ENCODE measurements at regions not wholly inside any gene's neighbourhood (a gene's known extent, or its start where the extent isn't known, plus 50 kb on each side); places are given as distances from the start of the nearest gene placed in this dataset.

DNA sequence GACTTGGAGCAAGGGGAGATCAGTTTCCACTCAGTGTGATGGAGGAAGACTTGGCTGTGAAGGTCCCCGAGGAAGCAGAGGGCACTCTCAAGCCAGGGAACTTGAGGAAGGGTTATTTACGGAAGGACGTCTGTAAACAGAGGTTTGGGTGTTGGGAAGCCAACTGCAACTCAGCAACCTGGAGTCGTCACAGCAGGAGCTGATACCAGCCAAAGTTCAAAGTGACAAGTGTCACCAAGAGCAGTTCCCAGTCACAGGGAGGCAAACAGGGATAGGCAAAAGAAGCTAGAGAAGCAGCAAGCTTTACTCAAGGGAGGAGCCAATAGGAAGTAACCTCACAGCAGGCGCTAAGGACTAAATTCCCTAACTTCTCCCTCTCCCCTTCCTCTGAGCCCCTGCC, 205.5 kb downstream of the EFNB2 start:
- DNase-seq, result no peak
- Histone ChIP-seq H3K27ac (no peak overlapping the region), H3K36me3 (replicated peaks) (no peaks in the 10 kb centered on the region), H3K27me3 (replicated peaks) (no peaks in the 10 kb centered on the region), H3K4me3 (ENCODE audit: low read depth, low read length) (no peak overlapping the region)
- TF ChIP-seq, protein P1, sequence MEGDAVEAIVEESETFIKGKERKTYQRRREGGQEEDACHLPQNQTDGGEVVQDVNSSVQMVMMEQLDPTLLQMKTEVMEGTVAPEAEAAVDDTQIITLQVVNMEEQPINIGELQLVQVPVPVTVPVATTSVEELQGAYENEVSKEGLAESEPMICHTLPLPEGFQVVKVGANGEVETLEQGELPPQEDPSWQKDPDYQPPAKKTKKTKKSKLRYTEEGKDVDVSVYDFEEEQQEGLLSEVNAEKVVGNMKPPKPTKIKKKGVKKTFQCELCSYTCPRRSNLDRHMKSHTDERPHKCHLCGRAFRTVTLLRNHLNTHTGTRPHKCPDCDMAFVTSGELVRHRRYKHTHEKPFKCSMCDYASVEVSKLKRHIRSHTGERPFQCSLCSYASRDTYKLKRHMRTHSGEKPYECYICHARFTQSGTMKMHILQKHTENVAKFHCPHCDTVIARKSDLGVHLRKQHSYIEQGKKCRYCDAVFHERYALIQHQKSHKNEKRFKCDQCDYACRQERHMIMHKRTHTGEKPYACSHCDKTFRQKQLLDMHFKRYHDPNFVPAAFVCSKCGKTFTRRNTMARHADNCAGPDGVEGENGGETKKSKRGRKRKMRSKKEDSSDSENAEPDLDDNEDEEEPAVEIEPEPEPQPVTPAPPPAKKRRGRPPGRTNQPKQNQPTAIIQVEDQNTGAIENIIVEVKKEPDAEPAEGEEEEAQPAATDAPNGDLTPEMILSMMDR (IDR thresholded peaks at IDR 0.05; ENCODE audit: low read depth, low read length, missing control alignments), result no peak
- in situ Hi-C loops (cut with HindIII; ENCODE audit: low pct_ligation_motif_present, low sequenced_read_pairs), result no loop called here

DNA sequence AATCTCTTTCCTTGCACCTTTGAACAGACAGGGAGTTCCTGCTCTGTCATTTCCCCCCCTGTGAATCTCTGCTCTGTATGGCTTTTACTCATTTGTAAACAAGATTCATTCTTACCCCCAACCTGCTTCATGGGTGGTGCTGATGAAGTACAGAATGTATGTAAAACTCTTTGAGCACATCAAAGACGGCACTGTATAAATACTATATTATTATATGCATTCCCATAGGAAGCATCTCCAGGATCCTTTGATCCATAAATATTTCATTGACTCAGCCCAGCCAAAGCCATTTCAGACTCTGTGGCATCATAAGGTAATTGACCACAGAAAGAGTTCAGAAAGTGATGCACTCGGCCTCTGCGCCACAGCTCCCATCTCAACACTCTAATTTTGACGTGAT, 208.7 kb downstream of the EFNB2 start:
- Histone ChIP-seq H3K27ac (no peak overlapping the region), H3K27me3 (replicated peaks) (no peaks in the 10 kb centered on the region), H3K36me3 (replicated peaks) (no peaks in the 10 kb centered on the region), H3K4me3 (ENCODE audit: low read depth, low read length) (no peak overlapping the region)
- TF ChIP-seq, protein P1 (IDR thresholded peaks at IDR 0.05; ENCODE audit: low read depth, low read length, missing control alignments), result no peak
- no peak for DNase-seq
- in situ Hi-C loops (cut with HindIII; ENCODE audit: low pct_ligation_motif_present, low sequenced_read_pairs), result no loop called here

DNA sequence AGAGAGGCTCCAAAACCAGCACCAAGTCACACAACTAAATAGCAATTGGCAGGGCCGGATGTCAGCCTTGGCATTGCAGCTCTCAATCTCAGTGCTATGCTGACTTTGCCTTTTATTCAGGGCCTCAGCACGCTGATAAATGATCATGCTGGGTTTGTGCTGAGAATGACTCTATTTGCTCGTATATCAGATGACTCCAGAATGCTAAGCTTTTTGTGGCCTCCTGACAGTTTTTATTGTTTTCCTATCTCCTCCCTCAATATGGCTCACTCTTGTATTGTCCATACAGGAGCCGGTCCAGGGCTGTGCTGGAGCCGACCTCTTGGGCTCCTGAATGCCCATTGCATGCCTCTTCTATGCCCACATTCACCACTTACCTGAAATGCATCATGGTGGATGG, 211.0 kb downstream of the EFNB2 start:
- DNase-seq, result no peak
- Histone ChIP-seq H3K36me3 (replicated peaks) (no peaks in the 10 kb centered on the region), H3K27ac (no peak overlapping the region), H3K27me3 (replicated peaks) (no peaks in the 10 kb centered on the region), H3K4me3 (ENCODE audit: low read depth, low read length) (no peak overlapping the region)
- TF ChIP-seq, protein P1 (IDR thresholded peaks at IDR 0.05; ENCODE audit: low read depth, low read length, missing control alignments), result no peak
- in situ Hi-C loops (cut with HindIII; ENCODE audit: low pct_ligation_motif_present, low sequenced_read_pairs), result no loop called here

DNA sequence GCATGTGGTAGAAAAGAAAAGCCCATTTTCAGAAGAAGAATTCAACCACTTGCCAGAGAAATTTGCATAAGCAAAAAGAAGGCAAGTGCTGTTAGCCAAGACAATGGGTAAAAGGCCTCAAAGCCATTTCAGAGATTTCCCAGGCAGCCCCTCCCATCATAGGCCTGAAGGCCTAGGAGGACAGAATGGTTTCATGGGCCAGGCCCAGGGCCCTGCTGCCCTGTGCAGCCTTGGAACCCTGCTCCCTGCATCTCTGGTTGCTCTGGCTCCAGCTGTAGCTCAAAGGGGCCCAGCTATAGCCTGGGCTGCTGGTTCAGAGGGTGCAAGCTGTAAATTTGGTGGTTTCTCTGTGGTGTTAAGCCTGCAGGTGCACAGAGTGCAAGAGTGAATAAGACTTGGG, 212.8 kb downstream of the EFNB2 start:
- no peaks in the 10 kb centered on the region for H3K36me3 ChIP-seq (replicated peaks)
- in situ Hi-C loops (cut with HindIII; ENCODE audit: low pct_ligation_motif_present, low sequenced_read_pairs), result no loop called here
- H3K4me3 ChIP-seq (ENCODE audit: low read depth, low read length), result no peak overlapping the region
- H3K27ac ChIP-seq, result no peak overlapping the region
- TF ChIP-seq, protein P1 (IDR thresholded peaks at IDR 0.05; ENCODE audit: low read depth, low read length, missing control alignments), result no peak
- no peak for DNase-seq
- H3K27me3 ChIP-seq (replicated peaks), result no peaks in the 10 kb centered on the region

DNA sequence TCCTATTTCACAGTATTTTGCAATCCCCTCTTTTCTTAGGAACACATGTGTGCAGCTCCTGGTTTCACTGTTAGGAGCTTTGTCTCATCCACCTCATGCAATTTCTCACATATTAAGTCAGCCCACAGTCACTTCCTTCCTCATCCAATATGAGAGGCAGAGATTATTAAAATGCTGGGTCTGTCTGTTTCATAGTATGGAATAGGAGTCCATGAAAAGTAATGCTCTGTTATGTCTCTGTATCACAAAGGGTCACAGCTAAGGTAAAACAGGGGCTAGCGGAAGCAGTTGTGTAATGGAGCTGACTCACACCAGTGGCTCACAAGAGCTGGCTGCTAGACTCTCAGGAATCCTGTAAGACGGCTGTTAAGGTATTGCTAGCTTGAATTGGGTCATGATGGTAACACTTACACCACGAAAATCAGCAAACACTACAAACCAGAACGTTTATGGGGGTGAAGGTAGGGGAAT, 216.5 kb downstream of the EFNB2 start:
- no peaks in the 10 kb centered on the region for H3K36me3 ChIP-seq (replicated peaks)
- DNase-seq, result peak; percentile 98
- H3K4me3 ChIP-seq (ENCODE audit: low read depth, low read length), result no peak overlapping the region
- TF ChIP-seq, protein P1 (IDR thresholded peaks at IDR 0.05; ENCODE audit: low read depth, low read length, missing control alignments), result no peak
- in situ Hi-C loops (cut with HindIII; ENCODE audit: low pct_ligation_motif_present, low sequenced_read_pairs), result no loop called here
- H3K27ac ChIP-seq, result peak overlapping the region; percentile 90
- no peaks in the 10 kb centered on the region for H3K27me3 ChIP-seq (replicated peaks)

DNA sequence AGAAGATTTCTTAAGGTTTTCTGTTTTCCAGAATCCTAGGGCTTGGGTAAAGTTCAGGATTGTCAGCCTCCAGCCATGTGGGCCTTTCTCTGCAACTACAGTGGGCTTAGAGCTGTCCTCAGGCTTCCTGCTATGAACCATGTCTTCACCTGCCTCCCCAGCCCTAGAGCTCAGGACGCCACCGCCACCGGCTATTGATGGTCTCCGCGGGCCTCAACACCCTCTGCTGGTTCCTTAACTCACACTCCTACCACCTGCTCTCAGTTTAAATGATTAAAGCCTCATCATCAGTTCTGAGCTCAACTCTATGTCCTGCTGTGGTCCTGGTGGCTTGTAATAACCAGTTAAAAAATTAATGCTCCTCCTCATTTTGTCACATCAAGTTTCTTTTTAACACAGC, 221.0 kb downstream of the EFNB2 start:
- TF ChIP-seq, protein P1 (IDR thresholded peaks at IDR 0.05; ENCODE audit: low read depth, low read length, missing control alignments), result no peak
- in situ Hi-C loops (cut with HindIII; ENCODE audit: low pct_ligation_motif_present, low sequenced_read_pairs), result no loop called here

More for the DNA sequence above, 221.0 kb downstream of the EFNB2 start:
- Histone ChIP-seq H3K36me3 (replicated peaks) (no peaks in the 10 kb centered on the region), H3K4me3 (ENCODE audit: low read depth, low read length) (no peak overlapping the region), H3K27ac (no peak overlapping the region), H3K27me3 (replicated peaks) (no peaks in the 10 kb centered on the region)
- no peak for DNase-seq

All from brain microvascular endothelial cell (primary cell).